Esophagus squamous epithelium (tissue), 5 donors: ENCODE measurements at regions not wholly inside any gene's neighbourhood (a gene's known extent, or its start where the extent isn't known, plus 50 kb on each side); places are given as distances from the start of the nearest gene placed in this dataset.

Source experiments
- DNase-seq: peaks from one replicate; lab custom pipeline; 2025; lab: John Stamatoyannopoulos, UW
- H3K27ac ChIP-seq, 4 donors: fragments of 200-600 bp; sonication (generic); one replicate each; pipeline ENCODE4 v1.5.1; 2016 to 2019; ENCODE audit warnings: mild to moderate bottlenecking in 1 of 4
- H3K27me3 ChIP-seq, 4 donors: fragments of 200-600 bp; sonication (generic); 1 replicate in 3 of 4; 2 replicates in 1 of 4; pipeline versions ENCODE4 v1.5.1 to v1.6.0; 2017 to 2021; ENCODE audit warnings: antibody characterized with exemption in 1 of 4
- H3K36me3 ChIP-seq, 3 donors: fragments of 200-600 bp; sonication (generic); one replicate each; pipeline ENCODE4 v1.5.1; 2016 to 2019
- H3K4me1 ChIP-seq, 3 donors: fragments of 200-600 bp; sonication (generic); one replicate each; pipeline ENCODE4 v1.5.1; 2017 to 2019
- H3K4me3 ChIP-seq, 4 donors: fragments of 200-600 bp; sonication (generic); 1 replicate in 3 of 4; 2 replicates in 1 of 4; pipeline ENCODE4 v1.5.1; 2016 to 2019; ENCODE audit warnings: mild to moderate bottlenecking in 2 of 4, moderate library complexity in 1 of 4
- H3K9me3 ChIP-seq, 3 donors: fragments of 200-600 bp; sonication (generic); one replicate each; pipeline ENCODE4 v1.5.1; 2016 to 2019
- POLR2A ChIP-seq, 4 donors: fragments of 450-650 bp; IDR thresholded peaks; one replicate each; pipeline ENCODE4 v1.6.1; 2017; ENCODE audit warnings: antibody characterized with exemption in 4 of 4, mild to moderate bottlenecking in 4 of 4, moderate library complexity in 3 of 4
- WGBS, 2 donors: methylation state at CpG; one replicate each; pipeline ENCODE4 v1.1.5; 2018; 5-methylcytosine and 5-hydroxymethylcytosine counted together
- intact Hi-C: fragments of 100-400 bp; cut with DNase I; formaldehyde crosslinking; loops from one replicate; pipeline ENCODE4 v1.15.0; 2022
- TF ChIP-seq, protein P1 (sequence below), 6 experiments: fragments of 450-650 bp in 4 of 6; fragments of 200-600 bp in 2 of 6; sonication (generic) in 2 of 6; IDR thresholded peaks; one replicate each; pipeline ENCODE4 v1.5.1; 2016 to 2019; ENCODE audit warnings: antibody characterized with exemption in 6 of 6, mild to moderate bottlenecking in 4 of 6, moderate library complexity in 4 of 6
- donor health status: DM: yes; HTN: yes; CAD: no.

DNA sequence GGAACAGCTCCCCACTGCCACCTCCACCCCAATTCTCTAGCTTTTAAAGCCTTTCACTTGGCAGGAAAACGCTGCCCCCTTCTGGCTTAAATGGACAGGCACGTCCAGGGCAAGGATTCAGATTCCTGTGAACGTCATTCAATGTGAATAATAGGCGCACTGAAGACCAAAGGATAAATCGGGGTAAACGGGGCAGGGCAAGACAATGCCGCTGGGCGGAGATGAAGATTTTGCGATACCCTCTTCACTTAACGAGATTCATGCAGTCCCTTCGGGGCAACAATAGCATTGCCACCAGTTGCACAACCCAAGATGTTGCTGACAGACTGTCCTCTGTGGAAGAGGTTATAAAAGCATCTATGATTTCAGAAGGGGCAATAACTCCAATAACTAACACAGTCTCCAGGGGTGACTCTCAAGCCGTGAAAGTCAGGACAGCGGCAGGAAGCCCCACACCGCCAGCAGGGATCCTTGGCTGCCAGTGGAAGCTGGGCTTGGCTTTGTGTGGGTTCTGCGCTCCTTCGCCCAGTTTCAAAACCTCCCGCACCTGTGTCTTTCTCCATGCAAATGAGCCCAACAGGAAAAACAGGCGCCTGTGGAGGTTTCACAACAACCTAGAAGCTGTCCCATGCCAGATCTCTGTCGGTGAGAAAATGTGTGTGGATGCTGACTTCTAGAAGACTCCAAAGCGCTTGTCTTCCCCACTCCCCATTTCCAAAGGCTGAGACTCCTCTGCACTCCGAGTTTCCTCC, 291.8 kb downstream of the BMP7 start:
- TF ChIP-seq, protein P1, sequence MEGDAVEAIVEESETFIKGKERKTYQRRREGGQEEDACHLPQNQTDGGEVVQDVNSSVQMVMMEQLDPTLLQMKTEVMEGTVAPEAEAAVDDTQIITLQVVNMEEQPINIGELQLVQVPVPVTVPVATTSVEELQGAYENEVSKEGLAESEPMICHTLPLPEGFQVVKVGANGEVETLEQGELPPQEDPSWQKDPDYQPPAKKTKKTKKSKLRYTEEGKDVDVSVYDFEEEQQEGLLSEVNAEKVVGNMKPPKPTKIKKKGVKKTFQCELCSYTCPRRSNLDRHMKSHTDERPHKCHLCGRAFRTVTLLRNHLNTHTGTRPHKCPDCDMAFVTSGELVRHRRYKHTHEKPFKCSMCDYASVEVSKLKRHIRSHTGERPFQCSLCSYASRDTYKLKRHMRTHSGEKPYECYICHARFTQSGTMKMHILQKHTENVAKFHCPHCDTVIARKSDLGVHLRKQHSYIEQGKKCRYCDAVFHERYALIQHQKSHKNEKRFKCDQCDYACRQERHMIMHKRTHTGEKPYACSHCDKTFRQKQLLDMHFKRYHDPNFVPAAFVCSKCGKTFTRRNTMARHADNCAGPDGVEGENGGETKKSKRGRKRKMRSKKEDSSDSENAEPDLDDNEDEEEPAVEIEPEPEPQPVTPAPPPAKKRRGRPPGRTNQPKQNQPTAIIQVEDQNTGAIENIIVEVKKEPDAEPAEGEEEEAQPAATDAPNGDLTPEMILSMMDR (IDR thresholded peaks at IDR 0.05) = peak; percentile 27 to 87 (median 66)
- no peak for TF ChIP-seq POLR2A (IDR thresholded peaks at IDR 0.05)
- no peak for DNase-seq
- H3K9me3 ChIP-seq = no peaks in the 10 kb centered on the region
- no peaks in the 10 kb centered on the region for H3K36me3 ChIP-seq
- H3K27ac ChIP-seq = peak overlapping the region in 1 of 4 donors; percentile 62
- peak overlapping the region in 3 of 4 donors; percentile 4 to 38 (median 8) for H3K4me3 ChIP-seq
- intact Hi-C loops = loop anchor here (10.0 kb wide), 1 partner anchor 420 kb away; no protein-coding TSS in a partner anchor
- H3K4me1 ChIP-seq = peaks cover 0 to 17% (median 3%) of the 10 kb centered on the region in 3 donors
- 8 to 18% methylated on average over 20 to 21 of the region's 21 CpGs for WGBS, 2 donors
- peaks cover 0 to 66% (median 0%) of the 10 kb centered on the region in 4 donors for H3K27me3 ChIP-seq

DNA sequence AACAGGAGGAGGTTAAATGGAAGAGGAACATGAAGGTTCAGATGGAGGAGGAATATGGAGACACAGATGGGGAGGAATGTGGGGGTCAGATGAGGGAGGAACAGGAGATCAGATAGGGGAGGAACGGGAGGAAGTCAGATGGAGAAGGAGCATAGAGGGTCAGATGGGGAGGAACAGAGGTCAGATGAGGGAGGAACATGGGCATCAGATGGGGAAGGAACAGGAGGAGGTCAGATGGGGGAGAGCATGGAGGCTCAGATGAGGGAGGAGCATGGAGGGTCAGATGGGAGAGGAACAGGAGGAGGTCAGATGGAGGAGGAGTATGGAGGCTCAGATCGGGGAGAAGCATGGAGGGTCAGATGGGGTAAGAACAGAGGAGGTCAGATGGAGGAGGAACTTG, 290.6 kb downstream of the BMP7 start:
- no peaks in the 10 kb centered on the region for H3K9me3 ChIP-seq
- DNase-seq = no peak
- TF ChIP-seq, protein P1 (IDR thresholded peaks at IDR 0.05) = no peak
- no peak for TF ChIP-seq POLR2A (IDR thresholded peaks at IDR 0.05)
- no peak overlapping the region for H3K27ac ChIP-seq
- 82 to 88% methylated on average over 2 of the region's 2 CpGs for whole genome bisulfite sequencing, 2 donors
- peaks cover 0 to 17% (median 3%) of the 10 kb centered on the region in 3 donors for H3K4me1 ChIP-seq
- no peak overlapping the region for H3K4me3 ChIP-seq
- peaks cover 0 to 66% (median 0%) of the 10 kb centered on the region in 4 donors for H3K27me3 ChIP-seq
- intact Hi-C loops = loop anchor here (10.0 kb wide), 1 partner anchor 421 kb away; no protein-coding TSS in a partner anchor
- H3K36me3 ChIP-seq = no peaks in the 10 kb centered on the region

DNA sequence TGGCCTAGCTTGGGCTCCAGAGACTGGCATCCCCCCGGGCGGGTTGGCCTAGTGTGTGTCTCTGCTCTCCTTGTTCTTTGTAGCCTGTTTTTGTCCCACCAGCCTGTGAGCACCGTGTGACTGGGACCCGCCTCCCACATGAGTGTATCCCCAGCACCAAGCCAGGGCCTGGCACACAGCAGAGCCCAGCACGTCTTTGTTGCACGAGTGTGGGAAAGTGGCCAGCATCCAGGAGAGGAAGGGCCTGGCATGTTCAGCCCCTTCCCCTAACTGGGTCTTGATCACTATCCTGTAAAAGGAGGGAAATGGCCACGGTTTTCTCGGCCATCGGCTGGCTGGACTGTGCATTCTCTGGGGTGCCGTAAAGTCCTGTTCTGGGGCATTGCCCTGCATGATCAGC, 290.1 kb downstream of the BMP7 start:
- DNase-seq = no peak
- intact Hi-C loops = loop anchor here (10.0 kb wide), 1 partner anchor 422 kb away; no protein-coding TSS in a partner anchor
- no peaks in the 10 kb centered on the region for H3K36me3 ChIP-seq
- H3K4me3 ChIP-seq = no peak overlapping the region
- H3K27ac ChIP-seq = no peak overlapping the region
- WGBS, 2 donors = 81 to 92% methylated on average over 2 to 10 of the region's 10 CpGs
- H3K4me1 ChIP-seq = peaks cover 0 to 17% (median 3%) of the 10 kb centered on the region in 3 donors
- no peak for TF ChIP-seq POLR2A (IDR thresholded peaks at IDR 0.05)
- TF ChIP-seq, protein P1 (IDR thresholded peaks at IDR 0.05) = no peak
- H3K27me3 ChIP-seq = peaks cover 0 to 66% (median 0%) of the 10 kb centered on the region in 4 donors
- no peaks in the 10 kb centered on the region for H3K9me3 ChIP-seq

DNA sequence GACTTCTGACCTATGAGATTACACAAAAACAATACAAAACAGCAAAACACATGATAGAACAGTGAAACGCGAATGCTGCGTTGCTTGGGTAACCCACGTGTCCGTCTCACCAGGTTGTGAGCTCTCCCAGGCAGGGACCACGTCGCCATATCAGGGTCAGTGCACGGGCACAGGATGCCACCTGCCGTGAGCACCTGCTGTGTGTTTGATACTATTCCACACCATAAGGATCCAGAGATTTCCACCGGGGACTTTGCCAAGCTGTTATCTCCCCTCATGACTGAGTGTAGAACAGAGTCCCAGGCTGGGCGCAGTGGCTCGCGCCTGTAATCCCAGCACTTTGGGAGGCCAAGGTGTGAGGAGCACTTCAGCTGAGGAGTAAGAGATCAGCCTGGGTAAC, 288.0 kb downstream of the BMP7 start:
- WGBS, 2 donors = 89 to 96% methylated on average over 13 of the region's 13 CpGs
- intact Hi-C loops = loop anchor here (10.0 kb wide), 1 partner anchor 424 kb away; no protein-coding TSS in a partner anchor
- no peak for TF ChIP-seq POLR2A (IDR thresholded peaks at IDR 0.05)
- TF ChIP-seq, protein P1 (IDR thresholded peaks at IDR 0.05) = no peak

DNA sequence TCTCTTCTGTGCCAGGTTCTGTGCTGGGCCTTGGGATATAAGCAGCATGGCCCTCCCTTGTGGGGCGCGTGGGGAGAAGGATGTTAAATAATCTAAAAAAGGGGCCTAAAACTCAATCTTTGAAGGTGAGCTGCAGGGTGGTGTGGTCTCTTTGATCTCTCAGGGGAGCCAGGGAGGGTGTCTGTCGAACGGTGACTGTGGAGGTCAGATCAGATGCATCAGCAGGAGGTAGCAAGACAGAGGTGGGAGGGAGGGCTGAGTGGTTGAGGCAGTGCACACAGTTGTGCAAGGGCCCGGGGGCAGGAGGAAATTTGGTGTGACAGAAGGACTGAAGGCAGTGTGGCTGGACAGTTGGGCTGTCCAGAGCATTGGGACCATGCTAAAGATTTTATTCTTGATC, 287.3 kb downstream of the BMP7 start:
- TF ChIP-seq POLR2A (IDR thresholded peaks at IDR 0.05) = no peak
- TF ChIP-seq, protein P1 (IDR thresholded peaks at IDR 0.05) = no peak
- WGBS, 2 donors = 85 to 91% methylated on average over 4 to 5 of the region's 5 CpGs
- no peak for DNase-seq
- Histone ChIP-seq H3K4me1 (peaks cover 0 to 15% (median 3%) of the 10 kb centered on the region in 3 donors), H3K27ac (no peak overlapping the region), H3K4me3 (no peak overlapping the region), H3K36me3 (no peaks in the 10 kb centered on the region), H3K27me3 (peaks cover 0 to 48% (median 0%) of the 10 kb centered on the region in 4 donors), H3K9me3 (peaks cover 0 to 8% (median 4%) of the 10 kb centered on the region in 3 donors)
- intact Hi-C loops = loop anchor here (10.0 kb wide), 1 partner anchor 424 kb away; no protein-coding TSS in a partner anchor

More for the DNA sequence above, 288.0 kb downstream of the BMP7 start:
- peaks cover 0 to 17% (median 3%) of the 10 kb centered on the region in 3 donors for H3K4me1 ChIP-seq
- no peak overlapping the region for H3K4me3 ChIP-seq
- no peak overlapping the region for H3K27ac ChIP-seq
- peaks cover 0 to 54% (median 0%) of the 10 kb centered on the region in 4 donors for H3K27me3 ChIP-seq
- no peaks in the 10 kb centered on the region for H3K36me3 ChIP-seq
- DNase-seq = no peak
- peaks cover 0 to 2% (median under 1%) of the 10 kb centered on the region in 3 donors for H3K9me3 ChIP-seq
